ENCODE measurements at regions not wholly inside any gene's neighbourhood (a gene's known extent, or its start where the extent isn't known, plus 50 kb on each side); places are given as distances from the start of the nearest gene placed in this dataset.

DNA sequence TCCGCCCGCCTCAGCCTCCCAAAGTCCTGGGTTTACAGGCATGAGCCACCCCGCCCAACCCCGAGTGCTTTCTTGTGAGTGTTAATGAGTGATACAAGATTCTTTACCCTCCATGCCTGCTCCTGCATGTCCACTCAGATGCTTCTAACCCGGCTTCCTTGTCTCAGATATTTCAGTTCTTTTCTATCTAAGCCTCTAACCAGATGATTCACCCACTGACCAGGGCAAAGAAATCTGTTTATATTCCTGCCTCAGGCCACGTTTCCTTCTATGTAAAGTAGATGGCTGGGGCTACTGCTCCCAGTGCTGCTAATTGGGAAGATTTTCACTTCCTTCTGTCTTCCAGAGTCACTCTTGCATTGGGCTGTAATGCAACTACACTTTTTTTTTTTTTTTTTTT is 395.1 kb upstream of the ANKRD30A start:
- Mint-ChIP-seq H3K27me3 (no peaks in the 10 kb centered on the region), H3K9me3 (peaks cover 6% of the 10 kb centered on the region), H3K27ac (no peak overlapping the region), H3K4me1 (ENCODE audit: low read depth) (no peaks in the 10 kb centered on the region), H3K4me3 (no peak overlapping the region), H3K36me3 (ENCODE audit: low read depth) (no peaks in the 10 kb centered on the region)
- CTCF ChIA-PET = no interaction called here
- DNase-seq = no peak
- POLR2A ChIA-PET = no interaction called here
- TF ChIP-seq, protein P1, sequence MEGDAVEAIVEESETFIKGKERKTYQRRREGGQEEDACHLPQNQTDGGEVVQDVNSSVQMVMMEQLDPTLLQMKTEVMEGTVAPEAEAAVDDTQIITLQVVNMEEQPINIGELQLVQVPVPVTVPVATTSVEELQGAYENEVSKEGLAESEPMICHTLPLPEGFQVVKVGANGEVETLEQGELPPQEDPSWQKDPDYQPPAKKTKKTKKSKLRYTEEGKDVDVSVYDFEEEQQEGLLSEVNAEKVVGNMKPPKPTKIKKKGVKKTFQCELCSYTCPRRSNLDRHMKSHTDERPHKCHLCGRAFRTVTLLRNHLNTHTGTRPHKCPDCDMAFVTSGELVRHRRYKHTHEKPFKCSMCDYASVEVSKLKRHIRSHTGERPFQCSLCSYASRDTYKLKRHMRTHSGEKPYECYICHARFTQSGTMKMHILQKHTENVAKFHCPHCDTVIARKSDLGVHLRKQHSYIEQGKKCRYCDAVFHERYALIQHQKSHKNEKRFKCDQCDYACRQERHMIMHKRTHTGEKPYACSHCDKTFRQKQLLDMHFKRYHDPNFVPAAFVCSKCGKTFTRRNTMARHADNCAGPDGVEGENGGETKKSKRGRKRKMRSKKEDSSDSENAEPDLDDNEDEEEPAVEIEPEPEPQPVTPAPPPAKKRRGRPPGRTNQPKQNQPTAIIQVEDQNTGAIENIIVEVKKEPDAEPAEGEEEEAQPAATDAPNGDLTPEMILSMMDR (IDR thresholded peaks at IDR 0.05) = no peak
- ATAC-seq = no peak
- intact Hi-C loops (cut with micrococcal nuclease) = no loop called here

DNA sequence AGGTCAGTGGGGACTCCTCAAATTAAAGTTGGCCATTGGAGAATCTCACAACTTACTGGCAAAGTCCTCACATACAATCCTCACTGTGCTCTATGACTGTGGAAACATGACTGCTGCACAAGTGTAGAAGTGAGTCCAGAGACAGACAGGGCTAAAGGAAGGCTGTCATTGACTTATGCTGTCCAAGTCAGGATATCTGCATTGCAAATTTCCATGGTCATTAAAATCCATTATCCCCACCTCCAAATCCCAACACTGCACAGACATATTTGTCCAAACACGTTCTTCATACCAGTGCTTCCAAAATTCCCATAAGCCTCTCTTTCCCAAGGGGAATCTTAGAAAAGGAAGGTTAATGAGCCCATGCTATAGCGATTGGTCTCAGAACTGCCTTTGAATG is 396.8 kb upstream of the ANKRD30A start:
- POLR2A ChIA-PET = no interaction called here
- intact Hi-C loops (cut with micrococcal nuclease) = no loop called here
- DNase-seq = no peak
- Mint-ChIP-seq H3K4me3 (no peak overlapping the region), H3K4me1 (ENCODE audit: low read depth) (no peaks in the 10 kb centered on the region), H3K27ac (no peak overlapping the region), H3K36me3 (ENCODE audit: low read depth) (no peaks in the 10 kb centered on the region), H3K9me3 (peaks cover 4% of the 10 kb centered on the region), H3K27me3 (no peaks in the 10 kb centered on the region)
- CTCF ChIA-PET = no interaction called here
- ATAC-seq = no peak
- TF ChIP-seq, protein P1 (IDR thresholded peaks at IDR 0.05) = no peak

DNA sequence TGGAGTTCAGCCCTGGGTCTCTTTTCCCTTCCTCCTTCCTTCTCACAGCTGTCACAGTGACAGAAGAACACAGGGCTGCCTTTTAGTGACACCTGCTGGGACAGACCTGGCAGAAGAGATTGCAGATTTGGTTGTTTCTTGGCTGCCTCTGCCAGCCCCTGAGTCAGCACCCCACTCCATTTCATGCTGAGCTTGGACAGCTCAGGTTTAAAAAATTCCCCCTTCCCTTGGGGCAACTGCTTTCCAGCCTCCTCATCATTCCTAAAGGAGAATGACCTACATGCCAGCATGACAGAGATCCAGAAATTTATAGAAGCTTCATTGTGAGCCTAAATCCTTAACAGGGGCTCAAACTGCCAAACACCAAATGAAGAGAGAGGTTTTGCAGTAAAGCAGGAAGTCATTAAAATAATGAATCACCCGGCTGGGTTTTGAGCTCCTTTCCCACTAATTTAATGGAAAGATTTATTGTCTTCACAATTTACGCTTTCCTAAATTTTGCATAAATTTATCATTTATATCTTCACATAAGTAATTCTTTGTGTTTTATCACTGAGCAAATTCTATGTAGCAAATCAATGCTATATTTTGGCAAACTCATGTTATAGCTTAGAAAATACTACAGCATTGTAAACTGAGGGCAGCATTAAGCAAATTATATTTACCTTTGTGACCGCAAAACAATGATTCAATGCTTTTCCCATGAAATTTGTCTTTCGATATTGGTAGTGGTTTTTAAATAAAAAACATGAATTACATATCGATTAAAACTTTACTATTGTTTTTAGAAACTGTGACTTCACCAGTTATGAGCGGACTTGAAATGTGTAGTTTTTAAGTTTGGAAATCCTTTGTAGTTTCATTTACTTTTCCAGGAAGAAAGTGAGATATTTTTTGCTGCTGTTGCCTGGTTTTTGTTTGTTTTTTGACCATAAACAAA is 399.5 kb upstream of the ANKRD30A start:
- intact Hi-C loops (cut with micrococcal nuclease) = no loop called here
- Mint-ChIP-seq H3K4me3 (no peak overlapping the region), H3K27ac (no peak overlapping the region), H3K36me3 (ENCODE audit: low read depth) (no peaks in the 10 kb centered on the region), H3K27me3 (no peaks in the 10 kb centered on the region), H3K9me3 (peaks cover under 1% of the 10 kb centered on the region), H3K4me1 (ENCODE audit: low read depth) (no peaks in the 10 kb centered on the region)
- TF ChIP-seq, protein P1 (IDR thresholded peaks at IDR 0.05) = no peak
- DNase-seq (no peak), ATAC-seq (no peak)
- CTCF ChIA-PET = no interaction called here
- POLR2A ChIA-PET = no interaction called here

DNA sequence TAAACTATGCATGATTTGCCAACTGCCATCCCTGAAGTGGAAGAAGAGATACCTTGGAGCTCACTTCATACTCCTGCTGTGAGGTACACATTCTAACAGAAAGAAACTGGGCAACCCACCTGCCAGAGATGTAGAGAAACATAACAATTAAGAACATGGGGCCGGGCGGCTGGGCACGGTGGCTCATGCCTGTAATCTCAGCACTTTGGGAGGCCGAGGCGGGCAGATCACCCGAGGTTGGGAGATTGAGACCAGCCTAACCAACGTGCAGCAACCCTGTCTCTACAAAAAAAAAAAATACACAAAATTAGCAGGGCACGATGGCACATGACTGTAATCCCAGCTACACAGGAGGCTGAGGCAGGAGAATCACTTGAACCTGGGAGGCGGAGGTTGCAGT is 402.6 kb upstream of the ANKRD30A start:
- ChIA-PET POLR2A (no interaction called here), CTCF (no interaction called here)
- TF ChIP-seq, protein P1 (IDR thresholded peaks at IDR 0.05) = no peak
- ATAC-seq = no peak
- no peaks in the 10 kb centered on the region for H3K9me3 Mint-ChIP-seq
- H3K36me3 Mint-ChIP-seq (ENCODE audit: low read depth) = no peaks in the 10 kb centered on the region
- intact Hi-C loops (cut with micrococcal nuclease) = no loop called here
- H3K4me1 Mint-ChIP-seq (ENCODE audit: low read depth) = no peaks in the 10 kb centered on the region
- no peak overlapping the region for H3K27ac Mint-ChIP-seq
- no peak for DNase-seq
- H3K27me3 Mint-ChIP-seq = no peaks in the 10 kb centered on the region
- H3K4me3 Mint-ChIP-seq = no peak overlapping the region

DNA sequence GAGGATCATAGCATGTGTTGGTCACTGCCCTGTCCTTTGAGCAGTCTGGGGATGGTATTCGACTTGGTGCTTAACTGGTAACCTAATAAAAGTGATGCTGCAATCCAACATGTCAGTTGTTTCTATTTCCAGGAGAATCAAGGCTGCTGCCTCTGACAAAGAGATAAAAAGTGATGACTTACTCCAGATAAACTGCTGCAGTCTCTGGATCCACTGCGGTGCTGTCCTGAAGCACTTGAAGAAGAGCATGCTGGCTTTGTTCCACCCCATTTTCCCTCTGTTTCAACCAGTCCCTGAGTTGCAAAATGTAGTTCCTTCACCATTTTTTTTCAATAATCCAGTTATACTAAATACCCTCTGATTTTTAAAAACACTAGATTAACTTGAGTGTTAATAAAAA is 403.5 kb upstream of the ANKRD30A start:
- Mint-ChIP-seq H3K27ac (no peak overlapping the region), H3K4me1 (ENCODE audit: low read depth) (no peaks in the 10 kb centered on the region), H3K36me3 (ENCODE audit: low read depth) (no peaks in the 10 kb centered on the region), H3K4me3 (no peak overlapping the region), H3K27me3 (no peaks in the 10 kb centered on the region), H3K9me3 (no peaks in the 10 kb centered on the region)
- POLR2A ChIA-PET = no interaction called here
- intact Hi-C loops (cut with micrococcal nuclease) = no loop called here
- CTCF ChIA-PET = no interaction called here
- DNase-seq = no peak
- no peak for ATAC-seq
- TF ChIP-seq, protein P1 (IDR thresholded peaks at IDR 0.05) = no peak
